Activated CD4-positive, alpha-beta T cell treated with anti-CD3 and anti-CD28 coated beads, Interleukin-2, amount 50 U/mL, for 1 hour (primary cell): ENCODE measurements at regions not wholly inside any gene's neighbourhood (a gene's known extent, or its start where the extent isn't known, plus 50 kb on each side); places are given as distances from the start of the nearest gene placed in this dataset.
"Not testable (repeated sequence)": the region's sequence is repeated elsewhere in the genome, so short reads cannot be mapped to it uniquely, and the experiment has no call there.

Experiments
- DNase-seq: peaks from one replicate; pipeline ENCODE4 v3.0.0-alpha.2; 2020

GRCh38 chr6:112591329-112591728 is 244.2 kb downstream of the RFPL4B start:
- no peak for DNase-seq

GRCh38 chr6:112592159-112592558 is 245.0 kb downstream of the RFPL4B start:
- no peak for DNase-seq

GRCh38 chr6:112594886-112595594 is 247.9 kb downstream of the RFPL4B start:
- no peak for DNase-seq

- no peak for DNase-seq
Measured at GRCh38 chr6:112595841-112596240, 248.7 kb downstream of the RFPL4B start.

- DNase-seq: no peak
Measured at GRCh38 chr6:112597176-112597575, 250.0 kb downstream of the RFPL4B start.

GRCh38 chr6:112600168-112600567 is 253.0 kb downstream of the RFPL4B start:
- DNase-seq: no peak

GRCh38 chr6:112603726-112604125 is 256.6 kb downstream of the RFPL4B start:
- no peak for DNase-seq

GRCh38 chr6:112606656-112607435 is 259.7 kb downstream of the RFPL4B start:
- DNase-seq: no peak

- not testable (repeated sequence) for DNase-seq
Measured at GRCh38 chr6:112608925-112609324, 261.8 kb downstream of the RFPL4B start.

- DNase-seq: no peak
Measured at GRCh38 chr6:112613410-112613809, 266.3 kb downstream of the RFPL4B start.

- DNase-seq: no peak
Measured at GRCh38 chr6:112618849-112619248, 271.7 kb downstream of the RFPL4B start.

- no peak for DNase-seq
Measured at GRCh38 chr6:112620812-112621569, 273.9 kb downstream of the RFPL4B start.

GRCh38 chr6:112622036-112622435 is 274.9 kb downstream of the RFPL4B start:
- DNase-seq: no peak

- no peak for DNase-seq
Measured at GRCh38 chr6:112626468-112627082, 279.4 kb downstream of the RFPL4B start.

- no peak for DNase-seq
Measured at GRCh38 chr6:112634376-112634775, 287.2 kb downstream of the RFPL4B start.

- DNase-seq: no peak
Measured at GRCh38 chr6:112636650-112637262, 289.6 kb downstream of the RFPL4B start.

- DNase-seq: no peak
Measured at GRCh38 chr6:112639391-112639831, 292.3 kb downstream of the RFPL4B start.

- no peak for DNase-seq
Measured at GRCh38 chr6:112640891-112641290, 293.8 kb downstream of the RFPL4B start.

- no peak for DNase-seq
Measured at GRCh38 chr6:112649853-112650252, 302.7 kb downstream of the RFPL4B start.

- DNase-seq: no peak
Measured at GRCh38 chr6:112651239-112651638, 304.1 kb downstream of the RFPL4B start.

GRCh38 chr6:112659912-112660311 is 312.8 kb downstream of the RFPL4B start:
- no peak for DNase-seq

GRCh38 chr6:112660626-112661025 is 313.5 kb downstream of the RFPL4B start:
- no peak for DNase-seq

- DNase-seq: no peak
Measured at GRCh38 chr6:112663698-112664097, 316.6 kb downstream of the RFPL4B start.
